GM18508 (cell line): ENCODE measurements at regions not wholly inside any gene's neighbourhood (a gene's known extent, or its start where the extent isn't known, plus 50 kb on each side); places are given as distances from the start of the nearest gene placed in this dataset.

Source experiments
- ATAC-seq: cut with Tn5 transposase; IDR thresholded peaks from one replicate; pipeline ENCODE4 v1.9.1; 2021; ENCODE audit warnings: moderate number of reproducible peaks; ENCODE audit not compliant: insufficient read depth, unreplicated experiment

DNA sequence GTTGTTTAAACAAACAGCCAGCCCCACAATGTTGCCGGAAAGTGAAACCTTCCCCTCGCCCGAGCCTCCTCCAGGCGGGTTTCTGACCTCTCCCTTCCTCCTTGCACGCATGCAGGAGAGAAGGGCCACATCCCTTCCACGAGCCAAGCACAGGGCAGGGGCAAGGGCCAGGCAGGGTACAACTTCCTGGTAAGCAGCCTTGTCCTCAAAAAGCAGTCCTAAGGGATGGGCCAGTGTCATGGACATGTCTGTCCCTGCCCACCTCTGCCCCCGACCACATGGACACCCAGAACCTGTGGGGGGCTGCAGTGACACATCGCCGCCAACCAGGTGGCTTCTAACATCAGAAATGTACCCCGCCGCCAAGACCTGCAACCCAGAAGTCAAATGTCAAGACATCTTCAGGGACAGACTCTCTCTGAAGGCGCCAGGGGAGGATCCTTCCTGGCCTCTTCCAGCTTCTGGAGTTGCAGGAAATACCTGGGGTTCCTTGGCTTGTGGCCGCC is 145.3 kb downstream of the CRYBB2 start:
- ATAC-seq = no peak

- ATAC-seq = no peak
Observed at GRCh38 chr22:25365491-25366261, 146.2 kb downstream of the CRYBB2 start.

DNA sequence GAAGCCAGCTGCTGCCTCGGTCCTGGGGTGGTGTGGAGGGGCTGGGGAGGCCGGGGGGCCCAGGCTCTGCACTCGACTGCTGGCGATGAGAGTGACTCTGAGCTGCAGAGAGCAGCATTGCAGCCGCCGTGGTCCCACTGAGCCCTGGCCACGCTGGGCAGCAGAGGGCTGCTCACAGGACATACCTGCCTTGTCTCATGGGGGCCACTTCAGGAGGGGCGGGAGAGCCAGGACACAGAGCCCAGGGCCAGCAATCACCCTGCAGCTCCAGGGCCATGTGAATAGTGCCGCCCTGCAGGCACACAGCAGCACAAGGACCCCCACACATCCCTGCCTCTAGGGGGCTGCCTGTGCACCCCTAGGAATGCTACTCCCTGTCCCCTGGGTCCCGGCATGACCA is 147.0 kb downstream of the CRYBB2 start:
- no peak for ATAC-seq

DNA sequence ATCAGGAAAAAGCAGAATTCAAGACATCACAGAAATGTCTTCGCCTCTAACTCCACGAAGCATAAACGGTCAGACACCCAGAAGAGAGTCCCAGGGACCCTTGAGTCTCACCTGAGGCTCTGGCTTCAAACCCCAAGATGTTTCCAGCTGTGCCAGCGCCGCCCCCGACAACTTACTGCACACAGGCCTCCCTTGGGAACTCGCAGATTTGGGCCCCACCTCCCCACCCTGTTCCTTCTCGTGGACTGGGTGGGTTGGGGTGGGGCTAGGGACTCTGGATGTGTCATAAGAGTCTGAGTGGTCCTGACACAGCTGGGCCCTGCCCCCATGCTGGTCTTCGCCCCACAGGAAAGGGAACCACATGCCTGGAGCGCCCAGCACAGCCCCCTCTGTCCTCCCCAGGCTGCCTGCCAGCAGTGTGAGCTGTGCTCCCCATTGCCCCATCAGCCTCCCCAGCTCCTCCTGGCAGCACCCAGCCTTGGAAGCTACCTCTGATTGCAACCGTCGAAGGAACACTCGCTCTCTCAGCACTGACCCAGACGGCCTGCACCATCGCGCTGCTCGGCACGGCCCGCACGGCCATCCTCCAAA is 147.5 kb downstream of the CRYBB2 start:
- no peak for ATAC-seq

GRCh38 chr22:25367756-25368155 is 148.3 kb downstream of the CRYBB2 start:
- no peak for ATAC-seq

DNA sequence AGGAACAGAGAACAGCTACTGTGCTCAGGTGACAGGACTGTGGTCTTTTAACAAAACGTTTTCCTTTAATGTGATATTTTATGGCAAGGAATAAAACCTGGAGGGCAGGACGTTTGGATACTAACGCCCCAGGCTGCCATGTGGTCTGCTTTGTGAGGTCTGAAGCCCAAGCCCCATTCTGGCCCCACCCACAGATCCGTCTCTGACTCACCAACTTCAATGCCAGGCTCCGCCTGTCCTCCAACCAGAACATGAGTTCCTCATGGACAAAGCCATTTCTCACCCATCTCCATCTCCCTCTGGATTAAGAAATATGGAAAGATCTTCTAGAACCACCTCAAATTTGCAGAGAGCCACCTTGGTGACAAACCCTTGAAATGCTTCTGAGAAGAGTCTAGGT is 148.8 kb downstream of the CRYBB2 start:
- no peak for ATAC-seq

GRCh38 chr22:25369041-25369440 is 149.6 kb downstream of the CRYBB2 start:
- ATAC-seq = no peak

GRCh38 chr22:25370322-25370721 is 150.9 kb downstream of the CRYBB2 start:
- no peak for ATAC-seq

DNA sequence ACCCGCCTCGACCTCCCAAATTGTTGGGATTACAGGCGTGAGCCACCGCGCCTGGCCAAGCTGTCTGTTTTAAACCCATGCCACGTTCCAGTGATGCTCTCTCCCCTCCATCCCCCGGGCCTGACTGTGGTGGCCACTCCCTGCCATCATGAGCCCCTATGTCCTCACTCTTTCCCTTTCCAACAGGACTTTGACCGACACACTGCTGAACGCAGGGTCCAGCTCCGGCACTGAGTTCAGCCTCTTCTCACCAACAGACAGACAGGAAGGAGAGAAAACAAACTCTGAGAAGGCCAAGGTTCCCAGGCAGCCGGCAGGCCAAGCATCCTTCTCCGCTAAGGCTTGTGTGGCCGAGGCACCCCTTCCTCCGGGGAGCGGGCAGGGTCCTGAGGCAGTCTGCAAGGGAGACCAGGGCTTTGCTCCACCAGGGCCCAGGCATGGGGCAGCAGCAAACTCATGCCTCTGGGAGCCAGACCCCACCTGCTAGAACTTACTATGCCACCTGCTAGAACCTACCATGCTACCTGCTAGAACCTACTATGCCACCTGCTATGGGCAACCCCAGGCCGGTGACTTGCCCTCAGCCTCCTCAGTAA is 152.7 kb downstream of the CRYBB2 start:
- ATAC-seq = no peak

DNA sequence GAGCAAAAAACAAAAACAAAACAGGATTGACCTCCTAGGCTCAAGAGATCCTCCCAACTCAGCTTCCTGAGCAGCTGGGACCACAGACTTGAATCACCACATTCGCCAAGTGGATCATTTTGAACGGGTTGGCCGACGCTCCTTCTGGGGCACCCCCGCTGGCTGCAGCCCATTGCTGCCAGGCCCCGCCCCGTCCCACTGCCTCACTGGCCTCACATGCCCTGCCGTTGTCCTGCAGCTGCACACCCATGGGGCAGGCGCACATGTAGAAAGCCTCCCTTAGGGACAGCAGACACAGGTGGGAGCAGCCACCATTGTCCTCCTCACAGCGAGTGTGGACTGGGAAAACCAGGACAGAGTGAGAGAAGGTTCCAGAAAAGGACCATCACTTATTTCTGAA is 154.5 kb downstream of the CRYBB2 start:
- ATAC-seq = no peak

GRCh38 chr22:25374869-25375268 is 155.4 kb downstream of the CRYBB2 start:
- ATAC-seq = no peak

- no peak for ATAC-seq
Observed at GRCh38 chr22:25375683-25376082, 156.2 kb downstream of the CRYBB2 start.

GRCh38 chr22:25377699-25378098 is 158.3 kb downstream of the CRYBB2 start:
- ATAC-seq = no peak

DNA sequence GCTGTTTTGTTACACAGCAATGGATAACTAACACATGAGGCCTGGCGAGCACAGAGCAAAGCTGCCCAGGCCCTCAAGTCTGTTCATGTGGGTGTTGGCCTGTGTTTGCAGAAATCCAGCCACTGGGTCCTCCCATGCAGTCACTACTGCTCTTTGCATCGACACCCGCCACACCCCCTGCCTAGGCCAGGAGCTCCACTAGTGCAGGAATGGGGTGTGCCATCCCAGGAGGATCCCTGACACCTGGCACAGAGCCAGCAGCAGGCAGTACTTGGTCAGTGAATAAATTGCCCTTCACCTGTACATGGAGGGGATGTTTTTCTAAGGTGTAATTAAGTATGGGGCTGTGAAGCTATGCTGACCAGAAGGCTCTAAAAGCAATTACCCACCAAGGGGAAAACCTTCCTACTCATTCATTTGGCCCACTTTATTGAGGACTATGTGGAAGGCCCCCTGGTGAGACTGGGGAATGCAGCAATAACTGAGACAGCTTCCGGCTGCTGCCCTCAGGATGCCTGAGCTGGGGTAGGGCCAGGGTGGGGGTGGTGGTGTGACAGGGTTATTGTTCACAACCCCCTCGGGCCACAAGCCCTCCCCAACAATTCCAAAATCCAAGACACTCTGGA is 160.8 kb downstream of the CRYBB2 start:
- no peak for ATAC-seq

DNA sequence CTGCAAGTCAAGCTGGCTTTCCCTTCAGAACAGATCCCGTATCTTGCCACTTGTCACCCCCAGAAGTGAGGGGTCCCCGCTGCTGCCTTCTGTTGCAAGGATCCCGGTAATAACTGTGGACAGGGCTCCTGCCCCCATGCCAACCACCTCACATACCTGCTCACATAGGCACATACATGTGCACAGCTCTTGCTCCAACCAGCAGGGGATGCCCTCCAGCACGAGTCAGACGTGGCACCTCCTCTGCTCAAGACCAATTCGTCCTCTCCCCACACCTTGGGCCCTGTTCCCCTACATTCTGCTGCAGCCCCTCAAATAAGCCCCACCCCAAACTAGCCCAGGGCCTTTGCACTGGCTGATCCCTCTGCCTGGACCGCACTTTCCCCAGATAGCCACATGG is 163.3 kb downstream of the CRYBB2 start:
- no peak for ATAC-seq

- no peak for ATAC-seq
Observed at GRCh38 chr22:25383278-25383820, 163.9 kb downstream of the CRYBB2 start.

DNA sequence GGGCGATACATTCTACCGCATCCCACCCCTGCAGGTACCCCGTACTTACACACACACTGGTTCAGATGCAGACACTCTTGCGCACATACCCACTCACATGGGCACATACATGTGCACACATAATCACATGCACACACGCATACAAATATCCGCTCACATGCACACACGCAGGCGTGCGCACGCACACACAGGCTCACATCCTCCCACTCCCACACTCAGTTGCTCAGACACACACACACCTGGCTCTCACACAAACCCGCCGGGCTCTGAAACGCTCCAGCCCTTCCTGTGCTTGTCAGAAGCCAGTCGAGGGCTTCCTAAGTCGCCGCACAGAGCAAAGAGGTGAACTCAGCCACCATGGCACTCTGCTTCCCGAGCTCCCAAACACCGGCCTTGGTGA is 164.5 kb downstream of the CRYBB2 start:
- ATAC-seq = no peak

DNA sequence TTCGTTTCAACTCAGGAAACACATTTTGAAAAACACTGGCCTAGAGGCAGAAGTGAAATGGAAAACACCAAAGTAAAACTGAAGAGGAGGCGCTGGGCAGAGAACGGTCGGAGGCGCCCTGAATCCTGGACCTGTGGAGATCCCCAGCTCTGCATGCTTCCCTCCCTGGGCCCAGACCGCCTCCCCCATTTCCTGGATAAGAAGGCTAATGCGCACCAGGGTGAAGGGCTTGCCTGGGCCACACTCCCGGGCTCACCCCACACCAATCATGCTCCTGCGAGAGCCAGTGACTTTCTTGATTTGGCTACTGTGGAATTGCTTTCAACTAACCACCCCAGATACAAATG is 167.1 kb downstream of the CRYBB2 start:
- no peak for ATAC-seq

GRCh38 chr22:25388415-25388814 is 169.0 kb downstream of the CRYBB2 start:
- no peak for ATAC-seq

DNA sequence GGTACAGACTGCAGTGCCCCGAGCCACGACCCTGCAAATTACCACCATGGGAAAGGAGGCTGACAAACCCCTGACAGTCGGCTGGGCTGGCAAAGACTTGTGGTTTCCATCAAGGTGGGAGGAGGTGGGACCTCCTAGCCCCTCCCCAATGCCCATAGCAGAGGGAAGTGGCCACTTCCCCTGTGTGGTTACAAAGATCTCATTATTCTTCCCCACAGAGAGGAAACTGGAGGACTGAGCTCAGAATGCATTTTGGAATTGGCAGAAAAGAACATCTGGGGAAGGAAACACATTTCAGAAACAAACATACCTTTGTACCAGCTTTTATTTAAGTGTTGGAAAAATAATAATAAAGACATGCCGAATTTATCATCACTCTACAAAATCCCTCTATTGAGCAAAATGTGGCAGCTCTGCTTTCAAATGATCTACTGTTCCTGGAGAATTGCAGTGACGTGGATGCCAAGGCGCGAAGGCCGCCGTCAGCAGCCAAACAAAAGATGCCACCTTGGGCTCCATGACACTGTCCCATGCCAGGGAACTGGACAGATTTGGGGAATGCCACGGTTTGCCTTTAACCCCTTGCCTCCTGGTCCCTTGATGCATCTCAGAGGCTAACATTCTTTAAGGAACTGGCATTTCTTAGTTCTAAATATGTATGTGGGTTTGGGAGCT is 169.6 kb downstream of the CRYBB2 start:
- ATAC-seq = no peak
